Ishikawa (cell line): ENCODE measurements at regions not wholly inside any gene's neighbourhood (a gene's known extent, or its start where the extent isn't known, plus 50 kb on each side); places are given as distances from the start of the nearest gene placed in this dataset.

Source experiments
- CEBPB ChIP-seq: IDR thresholded peaks from 2 replicates; pipeline ENCODE4 v1.6.1; 2012
- CREB1 ChIP-seq: IDR thresholded peaks from 2 replicates; pipeline ENCODE4 v1.6.1; 2012; ENCODE audit warnings: low read depth
- EGR1 ChIP-seq: IDR thresholded peaks from 2 replicates; pipeline ENCODE4 v1.6.1; 2012
- EP300 ChIP-seq: IDR thresholded peaks from 2 replicates; pipeline ENCODE4 v1.6.1; 2012; ENCODE audit warnings: borderline replicate concordance
- FOXM1 ChIP-seq: IDR thresholded peaks from 2 replicates; pipeline ENCODE4 v1.6.1; 2012; ENCODE audit warnings: low read depth, borderline replicate concordance
- NFIC ChIP-seq: IDR thresholded peaks from 2 replicates; pipeline ENCODE4 v1.6.1; 2012
- RAD21 ChIP-seq: IDR thresholded peaks from 2 replicates; pipeline ENCODE4 v1.6.1; 2012; ENCODE audit warnings: low read depth
- REST ChIP-seq: IDR thresholded peaks from 2 replicates; pipeline ENCODE4 v1.6.1; 2012; ENCODE audit warnings: low read depth, mild to moderate bottlenecking
- TAF1 ChIP-seq: IDR thresholded peaks from 2 replicates; pipeline ENCODE4 v1.6.1; 2012; ENCODE audit warnings: low read depth, mild to moderate bottlenecking
- TCF12 ChIP-seq: IDR thresholded peaks from 2 replicates; pipeline ENCODE4 v1.6.1; 2012; ENCODE audit warnings: low read depth
- TEAD4 ChIP-seq: IDR thresholded peaks from 2 replicates; pipeline ENCODE4 v1.6.1; 2012
- USF1 ChIP-seq: IDR thresholded peaks from 2 replicates; pipeline ENCODE4 v1.6.1; 2012
- YY1 ChIP-seq: IDR thresholded peaks from 2 replicates; pipeline ENCODE4 v1.6.1; 2012; ENCODE audit warnings: low read depth
- ZBTB7A ChIP-seq: IDR thresholded peaks from 2 replicates; pipeline ENCODE4 v1.6.1; 2012; ENCODE audit warnings: low read depth
- TF ChIP-seq, protein P1 (sequence below): IDR thresholded peaks from 2 replicates; pipeline ENCODE4 v1.6.1; 2012

DNA sequence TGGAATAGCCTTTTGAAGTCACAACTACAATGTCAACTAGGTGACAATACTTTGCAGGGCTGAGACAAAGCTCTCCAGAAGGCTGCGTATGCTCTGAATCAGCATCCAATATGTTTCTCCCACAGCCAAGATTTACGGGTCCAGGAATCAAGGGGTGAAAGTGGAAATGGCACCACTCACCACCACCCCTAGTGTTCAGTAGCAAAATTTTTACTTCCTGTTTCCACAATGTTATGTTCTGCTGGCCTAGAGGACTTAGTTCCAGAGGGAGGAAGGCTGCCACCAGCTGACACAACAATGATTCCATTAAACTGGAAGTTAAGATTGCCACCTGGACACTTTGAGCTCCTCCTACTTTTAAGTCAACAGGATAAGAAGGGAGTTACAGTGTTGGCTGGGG is 68.5 kb upstream of the MPEG1 start:
- TF ChIP-seq NFIC = no peak
- no peak for TF ChIP-seq CREB1
- TF ChIP-seq TAF1 = no peak
- TF ChIP-seq EGR1 = no peak
- no peak for TF ChIP-seq TEAD4
- TF ChIP-seq CEBPB = no peak
- TF ChIP-seq YY1 = no peak
- TF ChIP-seq, protein P1, sequence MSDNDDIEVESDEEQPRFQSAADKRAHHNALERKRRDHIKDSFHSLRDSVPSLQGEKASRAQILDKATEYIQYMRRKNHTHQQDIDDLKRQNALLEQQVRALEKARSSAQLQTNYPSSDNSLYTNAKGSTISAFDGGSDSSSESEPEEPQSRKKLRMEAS = no peak
- no peak for TF ChIP-seq FOXM1
- no peak for TF ChIP-seq REST

GRCh38 chr11:59273373-59273841 is 60.7 kb upstream of the MPEG1 start:
- TF ChIP-seq NFIC (no peak), FOXM1 (no peak), TCF12 (no peak), USF1 (no peak), YY1 (no peak), EGR1 (no peak), REST (no peak), CEBPB (no peak), EP300 (no peak), RAD21 (no peak), CREB1 (no peak), ZBTB7A (no peak)
- TF ChIP-seq, protein P1 = no peak

DNA sequence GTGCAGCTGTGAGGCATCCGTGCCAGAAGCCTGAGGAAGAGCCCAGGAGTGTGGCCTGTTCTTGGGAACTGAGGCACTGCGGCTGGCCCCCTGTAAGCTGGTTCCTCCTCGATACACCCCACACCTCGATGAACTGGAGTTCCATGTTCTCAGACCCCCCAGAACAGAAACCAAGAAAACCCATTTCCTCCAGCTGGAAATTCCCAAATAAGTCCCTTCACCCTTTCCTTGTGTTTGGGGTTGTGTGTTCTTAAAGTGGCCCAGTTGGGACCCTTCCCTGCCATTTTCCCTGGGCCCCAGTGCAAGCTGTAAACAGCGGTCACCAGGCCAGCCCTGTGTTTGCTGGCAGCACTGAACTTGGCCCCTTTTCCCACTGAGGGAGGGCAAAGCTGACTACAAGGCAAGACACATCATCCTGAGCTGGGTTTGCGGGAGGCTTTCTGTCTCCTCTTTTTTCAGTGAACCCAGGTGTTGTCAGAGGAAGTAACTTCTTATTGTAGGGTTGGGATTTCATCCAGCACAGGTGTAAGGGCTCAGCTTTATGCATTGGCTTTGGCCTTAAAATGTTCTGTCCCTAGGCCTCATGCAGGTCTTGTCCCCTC is 60.1 kb upstream of the MPEG1 start:
- TF ChIP-seq TEAD4 (no peak), TCF12 (no peak), CREB1 (no peak), YY1 (no peak), RAD21 (no peak), EP300 (no peak)

GRCh38 chr11:59271811-59272327 is 59.1 kb upstream of the MPEG1 start:
- TF ChIP-seq CEBPB (no peak), NFIC (no peak), USF1 (no peak), TAF1 (no peak), EP300 (no peak), EGR1 (no peak), YY1 (no peak)
- TF ChIP-seq, protein P1 = no peak

DNA sequence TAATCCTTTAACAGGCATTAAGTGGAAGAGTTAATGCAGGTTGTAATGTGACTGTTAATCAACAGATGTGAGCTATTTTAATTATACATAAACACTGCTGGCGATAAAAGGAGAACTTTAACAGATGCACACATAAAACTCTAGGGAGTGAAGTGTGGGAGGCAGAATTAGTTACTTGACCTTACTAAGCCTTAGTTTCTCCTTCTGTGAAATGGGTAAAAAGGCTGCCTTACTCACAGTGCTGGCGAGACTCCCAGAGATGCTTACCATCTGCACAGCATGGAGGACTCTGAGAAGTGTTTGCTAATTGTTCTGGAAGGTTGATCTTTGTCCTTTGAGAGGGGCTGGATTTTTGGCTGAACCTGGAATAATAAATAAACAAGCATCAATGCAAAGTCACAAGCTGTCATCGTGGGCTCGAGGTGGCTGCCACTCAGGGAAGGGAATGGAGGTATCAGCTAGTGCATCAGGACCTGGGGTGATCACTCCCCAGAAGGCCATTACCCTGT is 58.6 kb upstream of the MPEG1 start:
- TF ChIP-seq ZBTB7A (no peak), EGR1 (no peak), TCF12 (no peak), FOXM1 (no peak), TEAD4 (no peak), CREB1 (no peak), NFIC (no peak), REST (no peak), CEBPB (no peak), RAD21 (no peak), TAF1 (no peak)
- TF ChIP-seq, protein P1 = no peak
